ENCODE measurements at regions not wholly inside any gene's neighbourhood (a gene's known extent, or its start where the extent isn't known, plus 50 kb on each side); places are given as distances from the start of the nearest gene placed in this dataset.

DNA sequence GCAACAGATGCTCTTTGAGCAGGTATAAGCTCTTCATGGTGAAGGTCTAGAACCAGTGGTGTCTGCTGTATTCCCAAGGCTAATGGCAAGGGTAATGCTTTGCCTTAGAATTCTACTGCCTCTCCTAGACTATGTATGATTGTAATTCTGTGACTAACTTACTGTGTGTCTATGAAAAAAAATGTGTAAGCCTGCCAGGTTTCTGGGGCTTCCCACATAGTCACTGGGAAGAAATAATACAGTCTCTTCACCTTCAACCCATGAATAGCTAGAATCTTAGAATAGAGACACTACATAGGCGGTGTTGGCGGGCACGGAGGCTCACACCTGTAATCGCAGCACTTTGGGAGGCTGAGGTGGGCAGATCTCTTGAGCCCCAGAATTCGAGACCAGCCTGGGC is 84.1 kb downstream of the C11orf91 start:
- no peaks in the 10 kb centered on the region for H3K9me3 Mint-ChIP-seq
- no peak overlapping the region for H3K27ac Mint-ChIP-seq
- H3K4me1 Mint-ChIP-seq (ENCODE audit: unreplicated experiment), result no peaks in the 10 kb centered on the region
- DNase-seq (ENCODE audit: extremely low spot score, unreplicated experiment), result no peak
- TF ChIP-seq, protein P1, sequence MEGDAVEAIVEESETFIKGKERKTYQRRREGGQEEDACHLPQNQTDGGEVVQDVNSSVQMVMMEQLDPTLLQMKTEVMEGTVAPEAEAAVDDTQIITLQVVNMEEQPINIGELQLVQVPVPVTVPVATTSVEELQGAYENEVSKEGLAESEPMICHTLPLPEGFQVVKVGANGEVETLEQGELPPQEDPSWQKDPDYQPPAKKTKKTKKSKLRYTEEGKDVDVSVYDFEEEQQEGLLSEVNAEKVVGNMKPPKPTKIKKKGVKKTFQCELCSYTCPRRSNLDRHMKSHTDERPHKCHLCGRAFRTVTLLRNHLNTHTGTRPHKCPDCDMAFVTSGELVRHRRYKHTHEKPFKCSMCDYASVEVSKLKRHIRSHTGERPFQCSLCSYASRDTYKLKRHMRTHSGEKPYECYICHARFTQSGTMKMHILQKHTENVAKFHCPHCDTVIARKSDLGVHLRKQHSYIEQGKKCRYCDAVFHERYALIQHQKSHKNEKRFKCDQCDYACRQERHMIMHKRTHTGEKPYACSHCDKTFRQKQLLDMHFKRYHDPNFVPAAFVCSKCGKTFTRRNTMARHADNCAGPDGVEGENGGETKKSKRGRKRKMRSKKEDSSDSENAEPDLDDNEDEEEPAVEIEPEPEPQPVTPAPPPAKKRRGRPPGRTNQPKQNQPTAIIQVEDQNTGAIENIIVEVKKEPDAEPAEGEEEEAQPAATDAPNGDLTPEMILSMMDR (conservative IDR thresholded peaks at IDR 0.05), result no peak
- H3K4me3 Mint-ChIP-seq, result no peak overlapping the region
- no peaks in the 10 kb centered on the region for H3K27me3 Mint-ChIP-seq
- H3K36me3 Mint-ChIP-seq, result no peaks in the 10 kb centered on the region

DNA sequence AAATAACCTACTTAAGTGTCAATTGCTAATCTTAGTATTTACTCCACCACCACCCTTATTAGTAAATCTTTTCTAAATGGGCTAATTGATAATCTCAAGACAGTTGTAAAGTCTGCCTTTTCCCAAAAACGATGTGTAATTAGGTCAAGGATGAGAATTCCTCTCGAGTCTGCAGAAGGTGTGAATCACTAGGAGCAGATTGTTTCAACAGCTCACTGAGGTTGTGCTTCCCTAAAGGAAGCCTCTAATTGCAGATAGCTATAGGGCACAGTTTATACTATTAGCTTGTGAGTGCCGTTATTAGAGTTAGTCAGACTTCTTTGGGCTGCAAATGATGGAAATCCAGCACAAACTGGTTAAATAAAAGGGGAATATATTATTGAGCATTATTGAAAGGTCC is 84.9 kb downstream of the C11orf91 start:
- Mint-ChIP-seq H3K4me3 (no peak overlapping the region), H3K4me1 (ENCODE audit: unreplicated experiment) (no peaks in the 10 kb centered on the region), H3K27ac (no peak overlapping the region), H3K9me3 (no peaks in the 10 kb centered on the region), H3K27me3 (no peaks in the 10 kb centered on the region), H3K36me3 (no peaks in the 10 kb centered on the region)
- DNase-seq (ENCODE audit: extremely low spot score, unreplicated experiment), result no peak
- TF ChIP-seq, protein P1 (conservative IDR thresholded peaks at IDR 0.05), result no peak

DNA sequence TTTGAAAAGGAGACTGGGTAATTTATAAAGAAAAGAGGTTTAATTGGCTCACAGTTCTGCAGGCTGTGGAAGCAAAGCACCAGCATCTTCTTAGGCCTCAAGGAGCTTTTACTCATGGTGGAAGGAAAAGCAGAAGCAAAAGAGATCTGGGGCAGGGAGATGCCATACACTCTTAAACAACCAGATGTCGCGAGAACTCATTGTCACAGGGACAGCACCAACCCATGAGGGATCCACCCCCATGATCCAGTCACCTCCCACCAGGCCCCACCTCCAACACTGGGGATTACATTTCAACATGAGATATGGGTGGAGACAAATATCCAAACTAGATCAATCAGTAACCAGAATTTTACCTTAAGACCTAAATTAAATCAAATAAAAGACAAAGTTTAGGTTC is 87.2 kb downstream of the C11orf91 start:
- H3K36me3 Mint-ChIP-seq, result no peaks in the 10 kb centered on the region
- no peaks in the 10 kb centered on the region for H3K27me3 Mint-ChIP-seq
- TF ChIP-seq, protein P1 (conservative IDR thresholded peaks at IDR 0.05), result no peak
- H3K4me3 Mint-ChIP-seq, result no peak overlapping the region
- DNase-seq (ENCODE audit: extremely low spot score, unreplicated experiment), result no peak
- no peaks in the 10 kb centered on the region for H3K4me1 Mint-ChIP-seq (ENCODE audit: unreplicated experiment)
- H3K9me3 Mint-ChIP-seq, result no peaks in the 10 kb centered on the region
- H3K27ac Mint-ChIP-seq, result no peak overlapping the region

DNA sequence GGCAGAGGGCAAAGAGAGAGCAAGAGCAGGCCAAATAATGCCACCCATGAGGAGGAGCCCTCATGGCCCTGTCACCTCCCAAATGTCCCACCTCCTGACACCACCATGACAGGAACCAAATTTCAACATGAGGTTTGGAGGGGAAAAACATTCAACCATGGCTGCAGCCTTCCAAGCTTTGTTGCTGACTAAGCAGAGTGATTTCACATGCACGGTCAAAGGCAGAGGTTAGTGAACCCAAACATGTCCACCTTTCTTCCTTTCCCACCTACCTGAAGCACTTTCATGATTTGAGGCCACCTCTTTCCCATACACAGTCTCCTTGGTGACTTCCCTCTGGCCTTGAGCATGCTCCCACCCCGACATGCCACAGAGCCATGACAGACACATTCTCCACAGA is 89.7 kb downstream of the C11orf91 start:
- Mint-ChIP-seq H3K36me3 (no peaks in the 10 kb centered on the region), H3K27ac (no peak overlapping the region), H3K9me3 (no peaks in the 10 kb centered on the region), H3K4me1 (ENCODE audit: unreplicated experiment) (no peaks in the 10 kb centered on the region), H3K27me3 (no peaks in the 10 kb centered on the region), H3K4me3 (no peak overlapping the region)
- no peak for DNase-seq (ENCODE audit: extremely low spot score, unreplicated experiment)
- TF ChIP-seq, protein P1 (conservative IDR thresholded peaks at IDR 0.05), result no peak

DNA sequence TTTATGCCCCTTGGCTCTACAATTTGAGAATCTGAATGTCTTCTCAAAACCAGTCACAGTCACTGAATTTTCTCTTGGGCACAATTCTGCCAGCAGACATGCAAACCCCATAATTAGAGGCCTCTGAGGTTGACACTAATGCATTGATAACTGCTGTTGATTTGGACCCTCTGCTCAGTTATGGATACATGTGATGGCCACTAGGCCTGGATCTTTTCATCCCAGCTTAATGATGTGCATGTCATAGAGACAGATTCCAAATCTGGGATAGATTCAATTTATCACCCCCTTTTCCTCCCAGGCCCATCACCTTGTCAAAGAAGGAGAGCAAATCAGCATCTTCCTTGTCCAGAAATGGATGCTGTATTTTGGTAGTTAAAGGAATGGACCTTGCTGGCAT is 92.2 kb downstream of the C11orf91 start:
- Mint-ChIP-seq H3K4me3 (no peak overlapping the region), H3K27me3 (peaks cover 3% of the 10 kb centered on the region), H3K4me1 (ENCODE audit: unreplicated experiment) (no peaks in the 10 kb centered on the region), H3K9me3 (no peaks in the 10 kb centered on the region), H3K36me3 (no peaks in the 10 kb centered on the region), H3K27ac (no peak overlapping the region)
- DNase-seq (ENCODE audit: extremely low spot score, unreplicated experiment), result no peak
- TF ChIP-seq, protein P1 (conservative IDR thresholded peaks at IDR 0.05), result no peak

DNA sequence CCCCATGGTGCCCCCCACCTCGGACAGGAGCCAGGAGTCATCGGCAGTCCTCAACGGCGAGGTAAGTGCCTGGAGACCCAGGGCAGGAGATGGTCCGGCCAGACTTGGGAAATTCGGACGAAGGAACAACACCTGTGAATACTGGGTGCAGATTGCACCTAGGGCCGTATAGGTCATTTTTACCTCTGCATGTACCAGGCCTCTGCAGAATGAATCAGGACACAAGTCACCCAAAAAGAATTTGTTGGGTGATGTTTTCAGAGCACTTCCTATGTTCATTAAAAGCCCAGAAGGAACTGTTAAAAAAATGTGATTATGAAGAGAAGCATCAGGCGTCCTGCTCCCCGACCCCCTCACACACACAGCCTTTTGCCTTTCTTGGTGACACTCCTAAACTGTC is 93.9 kb downstream of the C11orf91 start:
- TF ChIP-seq, protein P1 (conservative IDR thresholded peaks at IDR 0.05), result no peak
- H3K27ac Mint-ChIP-seq, result no peak overlapping the region
- no peaks in the 10 kb centered on the region for H3K9me3 Mint-ChIP-seq
- H3K27me3 Mint-ChIP-seq, result peaks cover 3% of the 10 kb centered on the region
- DNase-seq (ENCODE audit: extremely low spot score, unreplicated experiment), result no peak
- no peak overlapping the region for H3K4me3 Mint-ChIP-seq
- H3K36me3 Mint-ChIP-seq, result no peaks in the 10 kb centered on the region
- H3K4me1 Mint-ChIP-seq (ENCODE audit: unreplicated experiment), result no peaks in the 10 kb centered on the region
